ENCODE measurements at regions not wholly inside any gene's neighbourhood (a gene's known extent, or its start where the extent isn't known, plus 50 kb on each side); places are given as distances from the start of the nearest gene placed in this dataset.
"Not testable (repeated sequence)": the region's sequence is repeated elsewhere in the genome, so short reads cannot be mapped to it uniquely, and the experiment has no call there.

GRCh38 chr2:95729597-95729955 lies 137.8 kb downstream of the TRIM43 start:
- Histone ChIP-seq H3K9me3 (ENCODE audit: control insufficient read depth, insufficient read depth, low read length) (no peaks in the 10 kb centered on the region), H3K36me3 (ENCODE audit: insufficient read depth, low read length) (no peaks in the 10 kb centered on the region), H3K4me1 (ENCODE audit: insufficient read depth, low read length) (no peaks in the 10 kb centered on the region), H3K9ac (ENCODE audit: low read depth, low read length) (no peak overlapping the region)

DNA sequence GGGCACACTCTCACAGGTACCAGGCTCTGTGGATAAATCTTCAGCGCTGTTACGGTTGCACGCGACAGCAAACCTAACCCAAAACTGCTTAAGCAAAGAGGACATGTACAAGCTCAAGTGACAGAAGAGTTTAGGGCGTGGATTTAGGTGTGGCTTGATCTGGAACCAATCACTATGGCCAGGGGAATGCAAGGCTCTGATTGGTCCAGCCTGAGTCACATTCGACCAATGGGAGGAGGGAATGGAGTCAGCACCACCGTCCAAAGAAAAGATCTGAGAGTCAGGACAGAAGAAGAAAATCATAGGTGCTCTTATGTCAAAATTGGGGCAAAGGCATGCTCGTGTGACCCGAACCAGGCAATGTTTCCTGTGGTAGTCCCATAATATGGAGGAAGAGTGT lies 139.0 kb downstream of the TRIM43 start:
- Histone ChIP-seq H3K36me3 (ENCODE audit: insufficient read depth, low read length) (no peaks in the 10 kb centered on the region), H3K9me3 (ENCODE audit: control insufficient read depth, insufficient read depth, low read length) (no peaks in the 10 kb centered on the region), H3K4me1 (ENCODE audit: insufficient read depth, low read length) (no peaks in the 10 kb centered on the region), H3K9ac (ENCODE audit: low read depth, low read length) (no peak overlapping the region)

- Histone ChIP-seq H3K9me3 (ENCODE audit: control insufficient read depth, insufficient read depth, low read length) (no peaks in the 10 kb centered on the region), H3K36me3 (ENCODE audit: insufficient read depth, low read length) (no peaks in the 10 kb centered on the region), H3K9ac (ENCODE audit: low read depth, low read length) (no peak overlapping the region), H3K4me1 (ENCODE audit: insufficient read depth, low read length) (no peaks in the 10 kb centered on the region)
These were observed 143.4 kb downstream of the TRIM43 start for GRCh38 chr2:95734976-95735890.

DNA sequence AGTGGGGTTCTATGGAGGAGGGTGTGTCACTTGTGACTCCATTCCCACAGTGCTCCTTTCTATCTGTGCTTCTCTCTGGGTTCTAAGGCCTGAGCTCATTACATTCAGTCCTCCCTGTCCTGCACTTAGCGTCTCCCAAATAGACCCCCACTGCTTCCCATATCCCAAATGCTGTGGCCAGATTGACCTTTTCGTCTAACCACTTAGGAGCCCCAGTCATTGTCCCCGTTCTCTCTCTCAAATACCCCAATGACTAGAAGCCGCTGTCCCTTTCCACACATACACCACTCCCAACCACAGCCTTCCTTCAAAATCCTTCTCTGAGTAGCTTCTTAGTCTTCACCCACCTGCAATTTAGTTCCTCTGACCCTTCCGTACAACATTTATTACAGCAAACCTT lies 146.5 kb downstream of the TRIM43 start:
- no peaks in the 10 kb centered on the region for H3K4me1 ChIP-seq (ENCODE audit: insufficient read depth, low read length)
- H3K9me3 ChIP-seq (ENCODE audit: control insufficient read depth, insufficient read depth, low read length) = no peaks in the 10 kb centered on the region
- H3K9ac ChIP-seq (ENCODE audit: low read depth, low read length) = no peak overlapping the region
- H3K36me3 ChIP-seq (ENCODE audit: insufficient read depth, low read length) = no peaks in the 10 kb centered on the region

DNA sequence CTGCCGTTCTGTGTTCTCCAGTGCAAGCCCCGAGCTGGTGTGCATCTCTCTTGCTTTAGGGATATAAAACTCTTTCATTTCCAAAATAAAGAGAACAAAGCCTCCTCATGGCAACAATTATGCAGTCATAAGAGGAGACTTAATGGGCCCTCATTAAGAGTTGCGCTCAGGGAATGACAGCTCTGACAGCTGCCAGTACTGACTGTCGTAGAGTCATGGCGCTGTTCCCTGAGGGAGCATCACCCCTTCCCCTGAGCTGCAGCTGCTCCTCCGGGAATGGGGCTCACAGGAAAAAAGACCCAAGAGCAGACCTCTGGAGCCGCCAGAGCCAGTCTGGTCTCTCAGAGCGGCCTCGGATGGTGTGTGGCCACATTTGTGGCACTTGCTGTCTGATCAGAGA lies 160.3 kb downstream of the TRIM43 start:
- not testable (repeated sequence) for H3K36me3 ChIP-seq (ENCODE audit: insufficient read depth, low read length); H3K9ac ChIP-seq (ENCODE audit: low read depth, low read length); H3K9me3 ChIP-seq (ENCODE audit: control insufficient read depth, insufficient read depth, low read length); H3K4me1 ChIP-seq (ENCODE audit: insufficient read depth, low read length)

GRCh38 chr2:95753812-95754211 lies 162.0 kb downstream of the TRIM43 start:
- H3K9me3 ChIP-seq (ENCODE audit: control insufficient read depth, insufficient read depth, low read length); H3K9ac ChIP-seq (ENCODE audit: low read depth, low read length); H3K4me1 ChIP-seq (ENCODE audit: insufficient read depth, low read length); H3K36me3 ChIP-seq (ENCODE audit: insufficient read depth, low read length): not testable (repeated sequence)

DNA sequence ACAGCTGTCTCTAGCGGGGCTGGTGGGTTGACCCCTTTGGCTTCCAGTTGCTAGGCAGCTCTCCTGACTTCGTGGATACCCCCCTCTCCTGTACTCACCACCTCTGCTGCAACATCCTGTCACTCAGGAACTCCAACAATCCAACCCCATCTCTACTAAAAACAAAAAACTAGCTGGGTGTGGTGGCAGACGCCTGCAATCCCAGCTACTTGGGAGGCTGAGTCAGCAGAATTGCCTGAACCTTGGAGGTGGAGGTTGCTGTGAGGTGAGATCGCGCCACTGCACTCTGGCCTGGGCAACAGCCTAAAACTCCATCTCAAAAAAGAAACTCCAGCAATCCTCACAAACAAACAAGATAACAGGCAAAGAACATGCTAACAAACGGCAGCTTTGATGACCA lies 162.4 kb downstream of the TRIM43 start:
- not testable (repeated sequence) for H3K9ac ChIP-seq (ENCODE audit: low read depth, low read length); H3K4me1 ChIP-seq (ENCODE audit: insufficient read depth, low read length); H3K9me3 ChIP-seq (ENCODE audit: control insufficient read depth, insufficient read depth, low read length); H3K36me3 ChIP-seq (ENCODE audit: insufficient read depth, low read length)

GRCh38 chr2:95754819-95755563 lies 163.2 kb downstream of the TRIM43 start:
- H3K9me3 ChIP-seq (ENCODE audit: control insufficient read depth, insufficient read depth, low read length); H3K9ac ChIP-seq (ENCODE audit: low read depth, low read length); H3K4me1 ChIP-seq (ENCODE audit: insufficient read depth, low read length); H3K36me3 ChIP-seq (ENCODE audit: insufficient read depth, low read length): not testable (repeated sequence)

DNA sequence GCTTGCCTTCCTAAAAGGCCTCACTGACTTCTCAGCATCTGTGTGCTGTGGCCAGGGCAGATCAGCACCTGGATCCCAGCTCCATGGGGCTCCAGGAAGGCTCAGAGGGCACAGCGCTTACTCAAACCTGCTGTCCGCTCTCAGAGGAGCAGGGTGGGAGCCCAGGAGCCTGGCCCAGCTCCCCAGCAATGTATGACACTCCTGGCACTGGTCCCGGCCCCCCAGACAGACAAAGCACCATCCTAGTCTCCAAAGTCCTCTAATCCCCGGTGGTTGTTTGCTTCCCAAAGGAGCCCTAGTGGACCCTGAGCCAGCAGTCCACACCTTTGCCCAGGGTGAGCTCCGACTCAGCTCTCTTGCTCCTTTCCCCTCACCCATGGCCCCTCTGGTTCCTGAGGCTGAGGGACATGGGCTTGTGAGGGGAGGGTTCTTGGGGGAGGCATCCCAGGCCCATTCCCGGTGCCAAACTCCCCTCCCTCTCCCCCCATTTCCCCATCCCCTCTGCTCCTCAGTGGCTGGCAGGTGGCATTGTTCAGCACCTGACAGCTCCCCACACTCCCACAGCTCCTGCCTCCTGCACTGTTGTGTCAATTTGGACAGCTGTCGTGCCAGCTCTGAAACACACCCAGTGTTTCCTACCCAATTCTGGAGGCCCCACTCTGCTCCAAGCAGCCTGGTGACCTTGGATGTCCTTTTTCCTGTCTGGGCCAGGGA lies 164.3 kb downstream of the TRIM43 start:
- not testable (repeated sequence) for H3K9me3 ChIP-seq (ENCODE audit: control insufficient read depth, insufficient read depth, low read length); H3K9ac ChIP-seq (ENCODE audit: low read depth, low read length); H3K4me1 ChIP-seq (ENCODE audit: insufficient read depth, low read length); H3K36me3 ChIP-seq (ENCODE audit: insufficient read depth, low read length)

DNA sequence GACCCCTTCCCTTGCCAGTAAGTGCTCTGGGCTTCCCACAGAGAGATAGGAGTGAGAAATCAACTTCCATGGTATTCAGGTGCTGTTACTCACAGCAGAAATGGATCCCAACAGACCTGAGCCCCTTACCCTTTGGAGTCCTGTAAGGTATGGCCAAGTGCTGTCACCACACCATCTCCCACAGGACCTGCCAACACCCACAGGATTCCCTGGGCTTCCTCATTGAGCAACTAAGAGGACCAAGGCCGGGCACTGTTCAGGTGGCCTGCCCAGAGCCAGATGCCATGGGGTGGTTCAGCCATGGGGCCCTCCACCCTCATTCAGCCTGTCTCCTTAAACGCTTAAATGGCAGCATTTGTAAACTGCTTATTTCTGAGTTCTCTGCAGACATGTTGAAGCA lies 166.2 kb downstream of the TRIM43 start:
- no peak overlapping the region for H3K9ac ChIP-seq (ENCODE audit: low read depth, low read length)

DNA sequence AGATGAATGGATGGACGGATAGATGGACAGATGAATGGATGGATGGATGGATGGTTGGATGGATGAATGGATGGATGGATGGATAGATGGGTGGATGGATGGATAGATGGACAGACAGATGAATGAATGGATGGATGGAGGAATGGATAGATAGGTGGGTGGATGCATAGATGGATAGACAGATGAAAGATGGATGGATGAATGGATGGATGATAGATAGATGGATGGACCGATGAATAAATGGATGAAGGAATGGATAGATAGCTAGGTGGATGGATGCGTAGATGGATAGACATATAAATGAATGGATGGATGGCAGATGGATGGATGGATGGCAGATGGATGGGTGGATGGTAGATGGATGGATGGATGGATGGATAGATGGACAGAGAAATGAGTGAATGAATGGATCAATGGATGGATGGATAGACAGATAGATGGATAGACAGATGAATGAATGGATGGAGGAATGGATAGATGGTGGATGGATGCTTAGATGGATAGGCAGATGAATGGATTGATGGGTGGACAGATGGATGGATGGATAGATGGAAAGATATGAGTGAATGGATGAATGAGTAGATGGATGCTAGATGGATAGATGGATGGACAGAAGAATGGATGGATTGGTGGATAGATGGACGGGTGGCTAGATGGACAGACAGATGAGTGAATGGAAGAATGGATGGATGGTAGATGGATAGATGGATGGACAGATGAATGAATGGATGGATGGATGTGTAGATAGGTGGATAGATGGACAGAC lies 167.9 kb downstream of the TRIM43 start:
- Histone ChIP-seq H3K36me3 (ENCODE audit: insufficient read depth, low read length) (no peaks in the 10 kb centered on the region), H3K9me3 (ENCODE audit: control insufficient read depth, insufficient read depth, low read length) (no peaks in the 10 kb centered on the region), H3K9ac (ENCODE audit: low read depth, low read length) (no peak overlapping the region), H3K4me1 (ENCODE audit: insufficient read depth, low read length) (no peaks in the 10 kb centered on the region; the same call in 1 of the 2 replicates)

More for the DNA sequence above, 166.2 kb downstream of the TRIM43 start:
- Histone ChIP-seq H3K36me3 (ENCODE audit: insufficient read depth, low read length) (no peaks in the 10 kb centered on the region), H3K9me3 (ENCODE audit: control insufficient read depth, insufficient read depth, low read length) (no peaks in the 10 kb centered on the region), H3K4me1 (ENCODE audit: insufficient read depth, low read length) (no peaks in the 10 kb centered on the region; the same call in 1 of the 2 replicates)

DNA sequence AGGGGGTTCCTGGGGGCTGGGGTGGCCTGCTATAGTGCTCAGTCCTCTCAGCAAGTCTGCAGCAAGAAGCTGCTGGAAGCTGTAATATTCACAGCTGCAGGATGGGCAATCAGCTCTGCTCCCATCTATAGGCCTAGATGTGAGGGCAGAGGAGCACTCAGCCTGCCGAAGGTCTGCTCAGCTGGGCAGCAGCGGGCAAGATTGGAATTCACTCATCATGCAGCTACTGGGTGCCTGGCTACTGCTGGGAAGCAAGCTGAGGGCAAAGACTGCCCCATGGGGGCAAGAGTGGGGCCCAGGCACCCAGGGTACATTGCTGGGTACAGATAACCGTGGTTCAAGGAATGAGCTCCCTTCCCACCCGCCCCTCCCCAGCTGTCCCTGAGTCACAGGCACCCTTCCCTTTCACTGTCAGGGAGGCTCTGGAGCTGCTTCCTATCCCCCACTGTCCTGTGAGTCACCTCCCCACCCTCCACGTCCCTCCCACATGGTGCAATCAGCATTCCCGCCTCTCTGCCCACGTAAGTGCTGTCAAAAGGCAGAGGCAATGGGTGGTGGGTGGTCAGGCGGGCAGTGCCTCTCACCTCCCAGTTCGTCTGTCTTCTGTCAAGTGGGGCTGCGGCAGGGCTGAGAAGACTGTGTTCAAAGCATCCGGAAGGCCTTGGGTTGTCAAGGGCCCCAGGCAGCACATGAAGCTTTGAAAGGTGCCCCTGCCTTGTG lies 169.2 kb downstream of the TRIM43 start:
- H3K9ac ChIP-seq (ENCODE audit: low read depth, low read length) = no peak overlapping the region
- H3K36me3 ChIP-seq (ENCODE audit: insufficient read depth, low read length) = no peaks in the 10 kb centered on the region
- no peaks in the 10 kb centered on the region for H3K9me3 ChIP-seq (ENCODE audit: control insufficient read depth, insufficient read depth, low read length)
- no peaks in the 10 kb centered on the region; the same call in 1 of the 2 replicates for H3K4me1 ChIP-seq (ENCODE audit: insufficient read depth, low read length)

- Histone ChIP-seq H3K9me3 (ENCODE audit: control insufficient read depth, insufficient read depth, low read length) (no peaks in the 10 kb centered on the region), H3K36me3 (ENCODE audit: insufficient read depth, low read length) (no peaks in the 10 kb centered on the region), H3K9ac (ENCODE audit: low read depth, low read length) (no peak overlapping the region), H3K4me1 (ENCODE audit: insufficient read depth, low read length) (no peaks in the 10 kb centered on the region; the same call in 1 of the 2 replicates)
These were observed 169.8 kb downstream of the TRIM43 start for GRCh38 chr2:95761556-95761955.

Measured in ES-I3 (cell line).